Forelimb muscle (tissue), 1 donor: ENCODE measurements at regions not wholly inside any gene's neighbourhood (a gene's known extent, or its start where the extent isn't known, plus 50 kb on each side); places are given as distances from the start of the nearest gene placed in this dataset.

ENCODE experiments used
- DNase-seq: peaks from one replicate; pipeline ENCODE4 v3.0.0-alpha.2; 2013; ENCODE audit warnings: low read depth

GRCh38 chr12:91582811-91583210 is 400.2 kb upstream of the DCN start:
- no peak for DNase-seq

- no peak for DNase-seq
Observed at GRCh38 chr12:91579516-91580263, 397.1 kb upstream of the DCN start.

- no peak for DNase-seq
Observed at GRCh38 chr12:91577586-91578539, 395.2 kb upstream of the DCN start.

DNA sequence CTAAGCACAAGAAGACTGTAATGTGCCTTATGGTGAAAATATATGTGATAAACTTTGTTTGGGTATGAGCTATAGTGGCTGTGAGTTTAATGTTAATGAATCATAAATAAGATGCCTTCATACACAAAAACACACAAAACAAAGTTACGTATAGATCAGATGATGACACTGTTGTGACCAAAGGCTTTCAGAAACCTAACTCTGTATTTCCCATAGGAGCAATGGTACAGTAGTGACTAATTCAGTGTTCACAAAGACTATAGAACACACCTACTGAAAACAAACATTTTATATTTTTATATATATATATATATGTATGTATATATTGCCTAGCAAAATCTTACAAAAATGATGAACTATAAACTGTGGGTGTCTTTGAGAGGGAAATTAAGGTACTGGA is 393.8 kb upstream of the DCN start:
- no peak for DNase-seq

- DNase-seq: no peak
Observed at GRCh38 chr12:91575630-91576029, 393.0 kb upstream of the DCN start.

GRCh38 chr12:91574975-91575374 is 392.4 kb upstream of the DCN start:
- DNase-seq: no peak

DNA sequence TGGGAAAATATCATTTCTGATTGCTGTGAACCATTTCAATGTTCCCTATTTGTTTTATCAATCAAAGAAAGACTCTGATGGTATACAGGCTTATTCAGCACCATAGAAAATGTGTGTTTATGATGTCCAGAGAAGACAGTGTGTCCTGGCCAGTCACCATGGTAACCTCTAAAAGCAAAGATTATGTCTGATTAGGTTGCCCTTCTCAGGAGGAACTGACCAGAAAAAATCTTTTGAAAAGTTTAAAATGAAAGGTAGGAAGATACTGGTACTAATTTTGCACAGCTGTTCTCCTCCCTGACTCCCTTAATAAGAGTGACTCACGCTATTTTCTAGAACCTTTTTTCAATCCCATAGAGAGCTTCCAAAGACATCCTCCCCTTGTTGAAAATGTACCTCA is 391.8 kb upstream of the DCN start:
- DNase-seq: no peak

- DNase-seq: no peak
Observed at GRCh38 chr12:91572869-91573268, 390.3 kb upstream of the DCN start.

GRCh38 chr12:91567100-91567485 is 384.5 kb upstream of the DCN start:
- DNase-seq: no peak

GRCh38 chr12:91566328-91567099 is 383.9 kb upstream of the DCN start:
- no peak for DNase-seq

DNA sequence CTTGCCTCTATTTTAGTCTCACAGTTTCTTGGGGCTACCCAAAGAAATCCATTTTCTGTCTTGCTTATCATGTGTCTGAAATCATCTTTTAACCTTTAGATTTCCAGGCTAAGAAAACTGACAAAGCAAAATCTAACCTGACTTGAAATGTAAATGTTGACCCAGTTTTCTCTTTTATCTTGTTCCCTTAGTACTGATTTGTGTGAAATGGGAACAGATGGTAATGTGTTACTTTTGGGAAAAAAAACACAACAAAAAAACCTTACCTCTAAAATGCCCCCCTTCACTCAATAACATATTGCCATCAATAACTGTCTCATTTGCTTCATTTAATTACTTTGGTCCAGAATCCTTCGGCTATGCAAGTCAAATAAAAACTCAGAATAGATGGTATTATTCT is 383.2 kb upstream of the DCN start:
- DNase-seq: no peak

GRCh38 chr12:91565246-91565645 is 382.6 kb upstream of the DCN start:
- DNase-seq: no peak

DNA sequence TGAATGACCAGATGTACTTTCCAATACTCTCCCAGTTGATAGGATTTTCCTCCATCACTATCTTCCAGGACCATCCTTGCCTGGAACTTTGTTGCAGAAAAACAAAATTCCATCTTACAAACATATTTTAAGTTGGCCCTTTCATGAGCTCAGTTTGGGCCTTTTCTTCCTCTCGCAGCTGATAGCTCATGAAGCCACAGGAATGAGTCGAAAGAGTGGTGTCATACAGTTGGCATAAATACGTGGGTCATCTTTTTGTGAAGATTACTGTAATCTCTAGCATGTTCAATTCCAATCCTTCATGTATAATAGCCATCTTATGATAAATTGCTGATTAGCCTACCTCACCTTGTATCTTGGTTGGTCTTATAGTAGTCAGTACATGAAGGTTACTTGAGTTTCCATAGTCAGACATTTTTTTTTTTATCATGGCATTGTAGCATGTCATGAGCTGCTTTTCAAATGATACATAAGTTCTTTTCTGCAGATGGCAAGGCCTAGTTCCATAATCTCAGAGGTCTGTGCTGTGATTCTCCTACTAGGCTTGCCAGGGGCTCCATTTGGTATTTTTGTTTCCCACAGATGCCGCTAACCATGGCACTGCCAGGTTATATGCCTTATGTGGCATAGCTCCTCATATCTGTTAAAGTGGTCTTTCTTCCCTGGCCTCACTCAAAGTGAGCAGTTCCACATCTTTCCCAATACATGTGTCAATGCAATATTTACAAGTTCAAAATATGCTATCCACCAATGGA is 380.6 kb upstream of the DCN start:
- no peak for DNase-seq

DNA sequence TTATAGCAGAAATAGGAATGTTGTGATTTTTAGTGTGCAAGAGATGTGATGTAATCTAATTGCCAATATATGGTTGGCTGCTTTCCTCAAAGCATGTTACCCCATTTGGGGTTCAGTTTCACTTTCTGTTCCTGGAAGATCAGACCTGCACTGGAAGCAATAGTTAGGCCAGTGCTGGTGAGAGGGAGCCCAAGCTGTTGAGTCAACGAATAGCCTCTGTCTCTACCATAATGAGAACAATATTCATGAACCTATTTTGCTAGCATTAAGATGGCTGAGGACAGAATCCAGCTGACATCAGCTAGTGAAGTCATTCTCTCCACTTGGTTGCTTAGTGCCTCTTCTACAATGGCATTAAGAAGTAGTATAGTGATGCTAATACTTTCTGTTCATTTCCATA is 379.9 kb upstream of the DCN start:
- DNase-seq: no peak

DNA sequence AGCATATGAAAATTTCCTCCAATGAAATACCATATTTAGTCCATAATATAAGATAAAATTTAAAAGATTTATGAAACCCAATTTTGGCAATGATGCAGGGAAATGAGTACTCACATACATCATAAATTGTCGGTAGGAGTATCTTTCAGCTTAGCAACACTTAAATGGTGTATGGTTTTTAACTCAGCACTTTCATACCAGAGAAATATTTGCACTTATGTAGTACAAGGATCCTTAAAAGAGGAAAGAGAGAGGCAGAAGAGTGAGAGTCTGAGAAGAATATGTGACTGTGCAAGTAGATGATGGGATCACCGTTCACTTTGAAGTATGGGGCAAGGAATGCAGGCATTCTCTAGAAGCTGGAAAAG is 379.3 kb upstream of the DCN start:
- DNase-seq: no peak

DNA sequence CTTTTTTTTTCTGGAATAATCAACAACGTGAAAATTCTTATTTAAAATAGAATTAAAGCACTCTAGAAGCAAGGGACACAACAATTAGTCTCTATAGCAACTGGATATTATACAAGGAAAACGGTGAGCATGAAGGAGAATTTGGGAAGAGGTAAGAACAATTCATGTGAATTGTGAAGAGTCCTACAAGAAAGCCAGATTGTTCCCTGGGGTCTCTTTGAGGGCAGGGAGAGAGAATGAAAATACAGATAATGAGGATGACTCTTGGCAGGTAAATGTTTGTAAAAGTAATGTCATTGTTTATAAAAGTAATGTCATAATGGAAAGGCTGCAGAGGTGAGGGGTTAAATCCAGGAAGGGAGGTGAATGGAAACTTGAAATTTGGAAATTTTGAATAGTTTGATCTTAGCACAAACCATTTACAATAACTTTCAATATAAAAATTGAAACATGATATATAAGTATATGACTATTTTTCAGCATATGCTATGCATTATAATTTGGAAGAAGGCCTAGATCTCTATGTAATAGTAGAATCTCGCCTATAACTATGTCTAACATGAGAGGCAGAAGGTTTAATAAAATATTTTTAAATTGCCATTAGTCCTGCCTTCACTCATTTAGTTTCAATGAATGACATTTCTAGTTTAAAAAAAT is 378.8 kb upstream of the DCN start:
- DNase-seq: peak; percentile 50

- DNase-seq: no peak
Observed at GRCh38 chr12:91556909-91557308, 374.3 kb upstream of the DCN start.

DNA sequence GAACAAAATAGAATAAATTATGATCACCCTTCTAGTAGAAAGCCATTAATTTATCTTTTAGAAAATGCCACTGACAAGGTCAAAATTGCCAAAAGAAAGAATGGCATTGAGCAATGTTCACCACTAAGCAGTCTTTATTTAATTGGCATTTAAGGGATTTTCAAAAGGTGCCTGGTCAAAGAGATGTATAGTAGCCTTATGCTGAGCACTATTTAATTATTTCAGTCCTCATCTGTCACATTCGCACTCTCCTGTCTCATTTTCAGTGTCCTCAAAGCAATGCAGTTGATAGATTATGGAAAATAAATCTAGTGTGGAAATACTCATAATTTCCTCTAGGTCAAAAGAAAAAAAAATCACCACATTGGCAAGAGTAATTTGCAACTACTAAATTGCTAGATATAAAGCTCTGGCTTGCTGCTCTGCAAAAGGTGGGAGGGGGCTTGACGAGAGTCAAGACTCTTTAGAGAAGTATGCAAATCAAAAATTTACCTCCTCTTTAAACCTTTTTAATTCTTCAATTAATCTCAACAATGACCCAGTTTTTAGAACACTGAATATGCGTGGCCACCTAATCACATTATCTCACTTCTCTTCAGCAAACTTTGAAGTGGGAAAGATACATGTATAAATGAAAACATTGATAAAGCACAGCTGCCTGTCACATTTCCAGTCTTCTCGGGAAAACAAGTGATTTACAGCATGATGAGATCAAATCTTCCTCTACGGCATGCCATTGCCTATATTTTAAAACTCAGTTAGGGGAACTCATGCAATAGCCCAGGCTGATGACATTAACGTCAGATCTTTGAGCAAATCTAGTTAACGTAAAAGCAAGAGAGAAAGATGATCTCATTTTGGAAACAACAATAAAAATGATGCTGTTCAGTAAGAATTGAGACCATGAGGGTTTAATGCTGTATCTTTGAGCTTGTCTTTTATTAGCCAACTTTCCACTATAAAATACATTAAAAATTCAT is 373.1 kb upstream of the DCN start:
- DNase-seq: peak; percentile 29

DNA sequence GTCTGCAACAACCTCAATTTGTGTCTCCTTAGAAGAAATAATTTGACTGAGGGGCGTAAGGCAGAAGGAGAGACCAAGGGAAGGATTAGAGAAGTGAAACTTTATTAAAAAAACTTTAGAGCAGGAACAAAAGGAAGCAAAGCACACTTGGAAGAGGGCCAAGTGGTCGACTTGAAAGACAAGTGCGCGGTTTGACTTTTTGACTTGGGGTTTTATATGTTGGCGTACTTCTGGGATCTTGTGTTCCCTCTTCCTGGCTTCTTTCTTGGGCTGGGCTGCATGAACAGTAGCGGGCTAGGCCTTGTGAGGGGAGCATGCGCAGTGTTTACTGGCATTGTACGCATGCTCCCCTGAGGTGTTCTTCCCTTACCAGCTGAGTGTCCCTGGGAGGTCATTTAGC is 369.3 kb upstream of the DCN start:
- no peak for DNase-seq

GRCh38 chr12:91551242-91551641 is 368.6 kb upstream of the DCN start:
- DNase-seq: no peak
